HCT116 (cell line): ENCODE measurements at regions not wholly inside any gene's neighbourhood (a gene's known extent, or its start where the extent isn't known, plus 50 kb on each side); places are given as distances from the start of the nearest gene placed in this dataset.
"Not testable (repeated sequence)": the region's sequence is repeated elsewhere in the genome, so short reads cannot be mapped to it uniquely, and the experiment has no call there.

Experiments
- EGR1 ChIP-seq: IDR thresholded peaks from 2 replicates; pipeline ENCODE4 v1.6.1; 2012; ENCODE audit warnings: low read depth
- EZH2phosphoT487 ChIP-seq: fragments of 200-600 bp; IDR thresholded peaks from 2 replicates; pipeline ENCODE4 v1.6.1; 2018; ENCODE audit warnings: antibody characterized with exemption, borderline replicate concordance
- POLR2A ChIP-seq: IDR thresholded peaks from 2 replicates; pipeline ENCODE4 v1.7.0; 2011; ENCODE audit warnings: borderline replicate concordance; ENCODE audit not compliant: insufficient read depth, insufficient read length; ENCODE audit errors: extremely low read depth
- POLR2AphosphoS5 ChIP-seq: IDR thresholded peaks from 2 replicates; pipeline ENCODE4 v1.6.1; 2011; ENCODE audit warnings: mild to moderate bottlenecking, low read depth, low read length, moderate library complexity
- RAD21 ChIP-seq: IDR thresholded peaks from 2 replicates; pipeline ENCODE4 v1.6.1; 2012; ENCODE audit warnings: low read depth, mild to moderate bottlenecking
- SP1 ChIP-seq: IDR thresholded peaks from 2 replicates; pipeline ENCODE4 v1.6.1; 2012; ENCODE audit warnings: low read depth
- TCF7L2 ChIP-seq: IDR thresholded peaks from 2 replicates; pipeline ENCODE4 v1.7.0; 2011; ENCODE audit warnings: borderline replicate concordance, inconsistent platforms; ENCODE audit not compliant: insufficient read depth, insufficient read length; ENCODE audit errors: extremely low read depth
- ZFX ChIP-seq: fragments of 450-650 bp; IDR thresholded peaks from 2 replicates; pipeline ENCODE4 v1.6.1; 2017
- TF ChIP-seq, protein P1 (sequence below), 3 experiments: fragments of 200-600 bp in 1 of 3; sonication (generic) in 1 of 3; IDR thresholded peaks in 2 of 3; conservative IDR thresholded peaks in 1 of 3; 2 replicates each; pipeline ENCODE4 v1.5.1; 2012 to 2017; ENCODE audit warnings: low read depth in 2 of 3, low read length in 2 of 3, antibody characterized with exemption in 1 of 3, borderline replicate concordance in 1 of 3, control low read depth in 1 of 3, mild to moderate bottlenecking in 1 of 3, mixed read lengths in 1 of 3, mixed run types in 1 of 3, moderate library complexity in 1 of 3; ENCODE audit not compliant: insufficient read depth in 1 of 3
- TF ChIP-seq, protein P2 (sequence below): IDR thresholded peaks from 2 replicates; pipeline ENCODE4 v1.6.1; 2012
- TF ChIP-seq, protein P3 (sequence below): IDR thresholded peaks from 2 replicates; pipeline ENCODE4 v1.6.1; 2011; ENCODE audit warnings: mild to moderate bottlenecking, low read length, moderate library complexity; ENCODE audit not compliant: insufficient replicate concordance; ENCODE audit errors: extremely low read depth

DNA sequence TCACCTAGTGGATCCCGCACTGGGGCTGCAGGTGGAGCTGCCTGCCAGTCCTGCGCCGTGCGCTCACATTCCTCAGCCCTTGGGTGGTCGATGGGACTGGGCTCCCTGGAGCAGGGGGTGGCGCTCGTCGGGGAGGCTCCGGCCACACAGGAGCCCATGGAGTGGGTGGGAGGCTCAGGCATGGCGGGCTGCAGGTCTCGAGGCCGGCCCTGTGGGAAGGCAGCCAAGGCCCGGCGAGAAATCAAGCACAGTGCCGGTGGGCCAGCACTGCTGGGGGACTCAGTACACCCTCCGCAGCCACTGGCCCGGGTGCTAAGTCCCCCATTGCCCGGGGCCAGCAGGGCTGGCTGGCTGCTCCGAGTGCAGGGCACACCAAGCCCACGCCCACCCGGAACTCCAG is 1708.6 kb downstream of the OLFM4 start:
- TF ChIP-seq, protein P1, sequence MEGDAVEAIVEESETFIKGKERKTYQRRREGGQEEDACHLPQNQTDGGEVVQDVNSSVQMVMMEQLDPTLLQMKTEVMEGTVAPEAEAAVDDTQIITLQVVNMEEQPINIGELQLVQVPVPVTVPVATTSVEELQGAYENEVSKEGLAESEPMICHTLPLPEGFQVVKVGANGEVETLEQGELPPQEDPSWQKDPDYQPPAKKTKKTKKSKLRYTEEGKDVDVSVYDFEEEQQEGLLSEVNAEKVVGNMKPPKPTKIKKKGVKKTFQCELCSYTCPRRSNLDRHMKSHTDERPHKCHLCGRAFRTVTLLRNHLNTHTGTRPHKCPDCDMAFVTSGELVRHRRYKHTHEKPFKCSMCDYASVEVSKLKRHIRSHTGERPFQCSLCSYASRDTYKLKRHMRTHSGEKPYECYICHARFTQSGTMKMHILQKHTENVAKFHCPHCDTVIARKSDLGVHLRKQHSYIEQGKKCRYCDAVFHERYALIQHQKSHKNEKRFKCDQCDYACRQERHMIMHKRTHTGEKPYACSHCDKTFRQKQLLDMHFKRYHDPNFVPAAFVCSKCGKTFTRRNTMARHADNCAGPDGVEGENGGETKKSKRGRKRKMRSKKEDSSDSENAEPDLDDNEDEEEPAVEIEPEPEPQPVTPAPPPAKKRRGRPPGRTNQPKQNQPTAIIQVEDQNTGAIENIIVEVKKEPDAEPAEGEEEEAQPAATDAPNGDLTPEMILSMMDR (IDR thresholded peaks at IDR 0.05 in 2 of 3, conservative IDR thresholded peaks at IDR 0.05 in 1 of 3; ENCODE audit: borderline replicate concordance in 1 of 3, insufficient read depth in 1 of 3, low read depth in 2 of 3, low read length in 2 of 3): not testable (repeated sequence)
- not testable (repeated sequence) for TF ChIP-seq POLR2A, TCF7L2, EZH2phosphoT487, EGR1, ZFX, SP1, RAD21, POLR2AphosphoS5
- TF ChIP-seq, protein P2, sequence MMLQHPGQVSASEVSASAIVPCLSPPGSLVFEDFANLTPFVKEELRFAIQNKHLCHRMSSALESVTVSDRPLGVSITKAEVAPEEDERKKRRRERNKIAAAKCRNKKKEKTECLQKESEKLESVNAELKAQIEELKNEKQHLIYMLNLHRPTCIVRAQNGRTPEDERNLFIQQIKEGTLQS: not testable (repeated sequence)
- TF ChIP-seq, protein P3, sequence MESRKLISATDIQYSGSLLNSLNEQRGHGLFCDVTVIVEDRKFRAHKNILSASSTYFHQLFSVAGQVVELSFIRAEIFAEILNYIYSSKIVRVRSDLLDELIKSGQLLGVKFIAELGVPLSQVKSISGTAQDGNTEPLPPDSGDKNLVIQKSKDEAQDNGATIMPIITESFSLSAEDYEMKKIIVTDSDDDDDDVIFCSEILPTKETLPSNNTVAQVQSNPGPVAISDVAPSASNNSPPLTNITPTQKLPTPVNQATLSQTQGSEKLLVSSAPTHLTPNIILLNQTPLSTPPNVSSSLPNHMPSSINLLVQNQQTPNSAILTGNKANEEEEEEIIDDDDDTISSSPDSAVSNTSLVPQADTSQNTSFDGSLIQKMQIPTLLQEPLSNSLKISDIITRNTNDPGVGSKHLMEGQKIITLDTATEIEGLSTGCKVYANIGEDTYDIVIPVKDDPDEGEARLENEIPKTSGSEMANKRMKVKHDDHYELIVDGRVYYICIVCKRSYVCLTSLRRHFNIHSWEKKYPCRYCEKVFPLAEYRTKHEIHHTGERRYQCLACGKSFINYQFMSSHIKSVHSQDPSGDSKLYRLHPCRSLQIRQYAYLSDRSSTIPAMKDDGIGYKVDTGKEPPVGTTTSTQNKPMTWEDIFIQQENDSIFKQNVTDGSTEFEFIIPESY: not testable (repeated sequence)
